Mesenchymal stem cell (in vitro differentiated cells and primary cell): ENCODE measurements at regions not wholly inside any gene's neighbourhood (a gene's known extent, or its start where the extent isn't known, plus 50 kb on each side); places are given as distances from the start of the nearest gene placed in this dataset.

Experiments used
- DNase-seq: peaks from one replicate; pipeline ENCODE4 v3.0.0-alpha.2; 2013
- H2AFZ ChIP-seq: one replicate; pipeline ENCODE4 v1.6.1; 2013; ENCODE audit warnings: low read depth, mild to moderate bottlenecking, control low read depth, inconsistent platforms, low read length, moderate library complexity
- H2AK5ac ChIP-seq: 2 replicates; pipeline ENCODE4 v1.6.1; 2013; ENCODE audit warnings: low read length, moderate library complexity, mild to moderate bottlenecking, inconsistent platforms; ENCODE audit not compliant: severe bottlenecking
- H2BK120ac ChIP-seq: one replicate; pipeline ENCODE4 v1.6.1; 2013; ENCODE audit warnings: low read depth, mild to moderate bottlenecking, inconsistent platforms, low read length, moderate library complexity
- H2BK12ac ChIP-seq, 2 experiments: one replicate each; pipeline ENCODE4 v1.6.1; 2013; ENCODE audit warnings: inconsistent platforms in 2 of 2, low read length in 2 of 2, mild to moderate bottlenecking in 2 of 2, moderate library complexity in 2 of 2, control low read depth in 1 of 2
- H2BK15ac ChIP-seq: one replicate; pipeline ENCODE4 v1.6.1; 2013; ENCODE audit warnings: mild to moderate bottlenecking, low read depth, inconsistent platforms; ENCODE audit not compliant: poor library complexity, severe bottlenecking
- H2BK5ac ChIP-seq: 2 replicates; pipeline ENCODE4 v1.6.1; 2013; ENCODE audit warnings: low read depth, mild to moderate bottlenecking, low read length, control low read depth, inconsistent platforms; ENCODE audit not compliant: poor library complexity, severe bottlenecking
- H3K14ac ChIP-seq, 2 experiments: one replicate each; pipeline ENCODE4 v1.6.1; 2013; ENCODE audit warnings: inconsistent platforms in 2 of 2, low read length in 2 of 2, control low read depth in 1 of 2, mild to moderate bottlenecking in 1 of 2, moderate library complexity in 1 of 2
- H3K18ac ChIP-seq, 2 experiments: one replicate each; pipeline ENCODE4 v1.6.1; 2013; ENCODE audit warnings: inconsistent platforms in 2 of 2, low read length in 2 of 2, control low read depth in 1 of 2, low read depth in 1 of 2, mild to moderate bottlenecking in 1 of 2
- H3K23ac ChIP-seq, 2 experiments: one replicate each; pipeline ENCODE4 v1.6.1; 2013; ENCODE audit warnings: inconsistent platforms in 2 of 2, low read length in 2 of 2, mild to moderate bottlenecking in 2 of 2, moderate library complexity in 2 of 2, control low read depth in 1 of 2
- H3K27ac ChIP-seq: 2 replicates; pipeline ENCODE4 v1.5.1; 2013; ENCODE audit warnings: mild to moderate bottlenecking, moderate library complexity, low read length, control low read depth, inconsistent platforms; ENCODE audit not compliant: poor library complexity, severe bottlenecking
- H3K27me3 ChIP-seq, 2 experiments: 2 replicates each; pipeline versions ENCODE4 v1.6.1 to v1.7.0; 2013; ENCODE audit warnings: low read length in 2 of 2, mild to moderate bottlenecking in 2 of 2, moderate library complexity in 2 of 2, control low read depth in 1 of 2, inconsistent platforms in 1 of 2; ENCODE audit not compliant: control insufficient read depth in 1 of 2, insufficient read depth in 1 of 2
- H3K36me3 ChIP-seq, 2 experiments: 2 replicates each; pipeline versions ENCODE4 v1.6.1 to v1.7.0; 2013; ENCODE audit warnings: low read length in 2 of 2, control low read depth in 1 of 2, inconsistent platforms in 1 of 2, low read depth in 1 of 2, mild to moderate bottlenecking in 1 of 2; ENCODE audit not compliant: insufficient read depth in 2 of 2, control insufficient read depth in 1 of 2
- H3K4ac ChIP-seq, 2 experiments: one replicate each; pipeline ENCODE4 v1.6.1; 2013; ENCODE audit warnings: inconsistent platforms in 2 of 2, low read length in 2 of 2, mild to moderate bottlenecking in 2 of 2, moderate library complexity in 2 of 2, control low read depth in 1 of 2, low read depth in 1 of 2
- H3K4me1 ChIP-seq: 2 replicates; pipeline ENCODE4 v1.6.1; 2013; ENCODE audit warnings: low read depth, low read length, control low read depth; ENCODE audit not compliant: control insufficient read depth, insufficient read depth
- H3K4me2 ChIP-seq: 2 replicates; pipeline ENCODE4 v1.6.1; 2013; ENCODE audit warnings: low read length, mild to moderate bottlenecking, inconsistent platforms; ENCODE audit not compliant: poor library complexity, severe bottlenecking
- H3K4me3 ChIP-seq, 2 experiments: 2 replicates each; pipeline versions ENCODE4 v1.5.1 to v1.7.0; 2013; ENCODE audit warnings: low read length in 2 of 2, mild to moderate bottlenecking in 2 of 2, control low read depth in 1 of 2, low read depth in 1 of 2; ENCODE audit not compliant: insufficient read depth in 1 of 2
- H3K79me1 ChIP-seq: replicated peaks from 2 replicates; pipeline ENCODE4 v1.6.1; 2013; ENCODE audit warnings: mild to moderate bottlenecking, control low read depth, low read length, inconsistent platforms; ENCODE audit not compliant: poor library complexity, severe bottlenecking
- H3K9ac ChIP-seq: 2 replicates; pipeline ENCODE4 v1.7.0; 2013; ENCODE audit warnings: mild to moderate bottlenecking, low read length, moderate library complexity
- H3K9me3 ChIP-seq: 2 replicates; pipeline ENCODE4 v1.7.0; 2013; ENCODE audit warnings: mild to moderate bottlenecking, low read length; ENCODE audit not compliant: control insufficient read depth
- H4K8ac ChIP-seq: one replicate; pipeline ENCODE4 v1.6.1; 2013; ENCODE audit warnings: inconsistent platforms, mild to moderate bottlenecking, low read length, moderate library complexity
- H4K91ac ChIP-seq: one replicate; pipeline ENCODE4 v1.6.1; 2013; ENCODE audit warnings: mild to moderate bottlenecking, low read length, inconsistent platforms
- WGBS: methylation state at CpG from one replicate; pipeline ENCODE4 v1.1.7; 2013; ENCODE audit warnings: mixed read lengths; 5-methylcytosine and 5-hydroxymethylcytosine counted together

GRCh38 chr9:24841993-24842392, 296.3 kb upstream of the IZUMO3 start:
- Histone ChIP-seq H2BK120ac (no peak overlapping the region), H2AK5ac (no peak overlapping the region), H4K8ac (no peak overlapping the region), H3K18ac (no peak overlapping the region), H2AFZ (no peak overlapping the region), H3K27me3 (no peaks in the 10 kb centered on the region), H3K4me2 (no peak overlapping the region), H3K79me1 (no peaks in the 10 kb centered on the region), H3K9ac (no peak overlapping the region), H3K4me1 (no peaks in the 10 kb centered on the region), H2BK5ac (no peak overlapping the region), H3K36me3 (no peaks in the 10 kb centered on the region), H3K4ac (no peak overlapping the region), H3K9me3 (no peaks in the 10 kb centered on the region), H3K23ac (no peak overlapping the region), H3K4me3 (no peak overlapping the region), H2BK12ac (no peak overlapping the region), H4K91ac (no peak overlapping the region), H3K27ac (no peak overlapping the region), H3K14ac (no peak overlapping the region), H2BK15ac (no peak overlapping the region)
- no peak for DNase-seq
- WGBS, result 72% methylated on average over 4 of the region's 4 CpGs

DNA sequence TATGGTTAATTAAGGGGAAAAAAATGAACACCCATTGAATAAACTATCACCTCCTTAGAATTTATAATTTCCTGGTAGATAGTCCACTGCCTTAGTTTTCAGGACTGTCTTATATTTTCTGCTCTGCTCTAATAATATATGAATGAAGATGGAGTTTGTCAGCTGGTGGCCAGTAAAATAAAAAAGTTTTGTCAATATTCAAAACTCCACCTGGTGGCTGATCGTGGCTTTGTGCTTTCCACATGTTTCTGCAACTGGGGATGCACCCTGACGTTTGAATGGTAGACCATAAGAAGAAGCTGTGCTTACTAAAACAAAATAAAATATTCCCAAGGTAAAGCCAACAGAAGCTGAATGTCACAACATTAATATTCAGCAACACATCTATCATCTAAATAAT, 286.6 kb upstream of the IZUMO3 start:
- H3K23ac ChIP-seq, result no peak overlapping the region
- WGBS, result 45% methylated on average over 2 of the region's 2 CpGs
- H2BK12ac ChIP-seq, result no peak overlapping the region
- H3K9ac ChIP-seq, result no peak overlapping the region
- no peak overlapping the region for H2AK5ac ChIP-seq
- no peak overlapping the region for H4K91ac ChIP-seq
- H3K27ac ChIP-seq, result no peak overlapping the region
- H3K9me3 ChIP-seq, result no peaks in the 10 kb centered on the region
- H3K4ac ChIP-seq, result no peak overlapping the region
- no peak overlapping the region for H3K14ac ChIP-seq
- H2BK120ac ChIP-seq, result no peak overlapping the region
- no peak overlapping the region for H3K4me3 ChIP-seq
- no peaks in the 10 kb centered on the region for H3K27me3 ChIP-seq
- H3K4me2 ChIP-seq, result no peak overlapping the region
- H3K79me1 ChIP-seq, result no peaks in the 10 kb centered on the region
- DNase-seq, result no peak
- no peak overlapping the region for H2BK15ac ChIP-seq
- H2BK5ac ChIP-seq, result no peak overlapping the region
- no peaks in the 10 kb centered on the region for H3K4me1 ChIP-seq
- no peak overlapping the region for H2AFZ ChIP-seq
- H3K36me3 ChIP-seq, result no peaks in the 10 kb centered on the region
- no peak overlapping the region for H4K8ac ChIP-seq
- H3K18ac ChIP-seq, result no peak overlapping the region

GRCh38 chr9:24828687-24829086, 283.0 kb upstream of the IZUMO3 start:
- no peaks in the 10 kb centered on the region for H3K27me3 ChIP-seq

GRCh38 chr9:24824607-24825006, 278.9 kb upstream of the IZUMO3 start:
- Histone ChIP-seq H3K23ac (no peak overlapping the region), H3K9ac (no peak overlapping the region), H3K27ac (no peak overlapping the region), H2BK120ac (no peak overlapping the region), H3K36me3 (no peaks in the 10 kb centered on the region), H3K27me3 (no peaks in the 10 kb centered on the region), H2BK12ac (no peak overlapping the region), H3K4me2 (no peak overlapping the region), H4K91ac (no peak overlapping the region), H3K4me1 (no peaks in the 10 kb centered on the region), H2BK15ac (no peak overlapping the region), H4K8ac (no peak overlapping the region), H3K18ac (no peak overlapping the region), H3K9me3 (no peaks in the 10 kb centered on the region), H2BK5ac (no peak overlapping the region), H3K4ac (no peak overlapping the region), H2AK5ac (no peak overlapping the region), H2AFZ (no peak overlapping the region), H3K79me1 (no peaks in the 10 kb centered on the region), H3K14ac (no peak overlapping the region), H3K4me3 (no peak overlapping the region)
- no peak for DNase-seq

More at GRCh38 chr9:24828687-24829086, 283.0 kb upstream of the IZUMO3 start:
- no peak overlapping the region for H3K27ac ChIP-seq
- no peak for DNase-seq
- H2BK5ac ChIP-seq, result no peak overlapping the region
- no peak overlapping the region for H4K8ac ChIP-seq
- no peak overlapping the region for H3K18ac ChIP-seq
- H3K14ac ChIP-seq, result no peak overlapping the region
- WGBS, result 95% methylated on average over 2 of the region's 2 CpGs
- no peaks in the 10 kb centered on the region for H3K36me3 ChIP-seq
- H2BK15ac ChIP-seq, result no peak overlapping the region
- no peaks in the 10 kb centered on the region for H3K79me1 ChIP-seq
- no peak overlapping the region for H4K91ac ChIP-seq
- no peak overlapping the region for H3K4me3 ChIP-seq
- H2BK120ac ChIP-seq, result no peak overlapping the region
- no peak overlapping the region for H3K9ac ChIP-seq
- H3K4ac ChIP-seq, result no peak overlapping the region
- no peak overlapping the region for H2BK12ac ChIP-seq
- H2AK5ac ChIP-seq, result no peak overlapping the region
- no peaks in the 10 kb centered on the region for H3K4me1 ChIP-seq
- no peaks in the 10 kb centered on the region for H3K9me3 ChIP-seq
- H3K4me2 ChIP-seq, result no peak overlapping the region
- H3K23ac ChIP-seq, result no peak overlapping the region
- no peak overlapping the region for H2AFZ ChIP-seq
